NCI-H2029 (cell line): ENCODE measurements at regions not wholly inside any gene's neighbourhood (a gene's known extent, or its start where the extent isn't known, plus 50 kb on each side); places are given as distances from the start of the nearest gene placed in this dataset.
A peak's percentile ranks its signal among the peaks of the same experiment; 100 is the strongest.

Experiments used
- DNase-seq: peaks from one replicate; lab custom pipeline; 2025; lab: John Stamatoyannopoulos, UW

GRCh38 chr6:134117409-134117808 is 65.0 kb upstream of the SLC2A12 start:
- no peak for DNase-seq

DNA sequence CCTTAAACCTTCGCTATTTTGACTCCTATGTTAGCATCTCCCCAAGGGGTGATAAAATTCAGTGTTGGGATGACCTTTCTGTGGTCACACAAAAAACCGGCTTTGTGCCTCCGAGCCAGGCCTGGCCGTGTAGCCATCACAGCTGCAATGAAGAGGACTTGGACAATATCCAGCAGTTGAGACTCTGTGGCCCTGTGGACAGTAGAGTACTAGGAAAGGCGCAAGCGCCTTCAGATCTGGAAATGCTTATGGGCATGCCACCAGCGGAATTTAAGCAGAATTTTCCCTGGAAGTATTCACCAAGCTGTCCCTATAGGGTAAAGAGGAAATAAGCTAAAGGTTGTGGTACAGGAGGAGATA is 63.3 kb upstream of the SLC2A12 start:
- DNase-seq = peak; percentile 8

- no peak for DNase-seq
Measured at GRCh38 chr6:134114918-134115714, 62.7 kb upstream of the SLC2A12 start.

DNA sequence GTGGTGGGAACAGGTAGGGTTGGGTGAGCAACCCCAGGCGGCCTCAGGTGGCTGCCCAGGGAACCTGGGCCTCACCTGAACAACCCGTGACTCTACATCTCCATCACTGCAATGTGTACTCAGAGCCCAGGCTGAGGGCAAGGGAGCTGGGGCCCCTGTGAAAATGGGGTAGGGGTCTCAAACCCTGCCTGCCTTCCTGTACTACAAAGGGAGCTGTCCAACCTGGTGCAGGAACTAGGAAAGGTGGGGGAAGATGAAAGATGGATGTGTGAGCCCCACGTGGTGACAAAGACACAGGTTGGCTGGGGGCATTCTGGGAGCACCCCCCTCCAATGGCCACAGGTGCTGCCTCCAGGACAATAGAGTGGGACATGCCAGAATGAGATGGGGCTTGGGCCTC is 62.1 kb upstream of the SLC2A12 start:
- DNase-seq = no peak

- DNase-seq = no peak
Measured at GRCh38 chr6:134111726-134112125, 59.3 kb upstream of the SLC2A12 start.

DNA sequence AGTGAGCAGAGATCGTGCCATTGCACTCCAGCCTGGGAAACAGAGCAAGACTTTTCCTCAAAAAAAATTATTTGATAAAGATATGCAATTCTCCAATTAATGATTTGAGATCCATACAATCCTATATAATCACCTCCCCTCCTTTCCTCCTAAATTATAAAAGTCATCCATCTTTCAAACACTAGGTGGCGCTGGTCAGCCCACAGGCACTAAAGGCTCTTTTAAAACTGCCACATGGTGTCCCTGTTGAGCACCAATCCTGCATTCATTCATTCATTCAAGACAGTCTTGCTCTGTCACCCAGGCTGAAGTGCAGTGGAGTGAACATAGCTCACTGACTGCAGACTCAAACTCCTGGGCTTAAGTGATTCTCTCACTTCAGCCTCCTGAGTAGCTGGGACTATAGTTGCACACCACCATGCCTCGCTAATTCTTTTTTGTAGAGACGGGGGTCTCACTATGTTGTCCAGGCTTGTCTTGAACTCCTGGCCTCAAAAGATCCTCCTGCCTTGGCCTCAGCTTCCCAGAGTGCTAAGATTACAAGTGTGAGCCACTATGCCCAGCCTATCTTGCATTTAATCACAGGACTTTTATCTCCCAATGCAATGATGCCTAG is 58.7 kb upstream of the SLC2A12 start:
- DNase-seq = no peak

- DNase-seq = no peak
Measured at GRCh38 chr6:134106702-134107101, 54.3 kb upstream of the SLC2A12 start.

GRCh38 chr6:134105940-134106339 is 53.5 kb upstream of the SLC2A12 start:
- DNase-seq = no peak

- no peak for DNase-seq
Measured at GRCh38 chr6:134103006-134103405, 50.6 kb upstream of the SLC2A12 start.
